ENCODE measurements at regions not wholly inside any gene's neighbourhood (a gene's known extent, or its start where the extent isn't known, plus 50 kb on each side); places are given as distances from the start of the nearest gene placed in this dataset.

DNA sequence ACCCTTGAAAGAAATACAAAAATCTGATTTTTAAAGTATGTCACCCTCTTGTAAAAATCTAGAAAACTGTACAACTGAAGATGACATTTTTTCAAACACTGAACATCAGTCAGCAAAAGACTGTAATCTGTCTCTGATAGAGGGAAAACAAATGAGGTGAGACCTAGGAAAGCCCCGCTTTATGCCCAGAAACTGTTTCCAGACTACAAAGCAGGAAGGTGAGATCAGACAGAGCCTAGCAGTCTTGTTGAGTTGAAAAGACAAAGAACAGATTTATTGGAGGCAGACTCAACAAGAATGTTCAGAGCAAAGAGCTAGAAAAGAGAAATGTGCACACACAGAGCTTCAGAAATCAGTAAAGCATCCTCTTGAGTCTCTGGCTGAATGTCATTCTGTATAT is 873.6 kb downstream of the LRFN5 start:
- no peak overlapping the region for H3K27ac ChIP-seq
- H3K4me3 ChIP-seq (ENCODE audit: low read depth, low read length) = no peak overlapping the region
- no peaks in the 10 kb centered on the region for H3K27me3 ChIP-seq (replicated peaks)
- no peaks in the 10 kb centered on the region for H3K36me3 ChIP-seq (replicated peaks)
- TF ChIP-seq, protein P1, sequence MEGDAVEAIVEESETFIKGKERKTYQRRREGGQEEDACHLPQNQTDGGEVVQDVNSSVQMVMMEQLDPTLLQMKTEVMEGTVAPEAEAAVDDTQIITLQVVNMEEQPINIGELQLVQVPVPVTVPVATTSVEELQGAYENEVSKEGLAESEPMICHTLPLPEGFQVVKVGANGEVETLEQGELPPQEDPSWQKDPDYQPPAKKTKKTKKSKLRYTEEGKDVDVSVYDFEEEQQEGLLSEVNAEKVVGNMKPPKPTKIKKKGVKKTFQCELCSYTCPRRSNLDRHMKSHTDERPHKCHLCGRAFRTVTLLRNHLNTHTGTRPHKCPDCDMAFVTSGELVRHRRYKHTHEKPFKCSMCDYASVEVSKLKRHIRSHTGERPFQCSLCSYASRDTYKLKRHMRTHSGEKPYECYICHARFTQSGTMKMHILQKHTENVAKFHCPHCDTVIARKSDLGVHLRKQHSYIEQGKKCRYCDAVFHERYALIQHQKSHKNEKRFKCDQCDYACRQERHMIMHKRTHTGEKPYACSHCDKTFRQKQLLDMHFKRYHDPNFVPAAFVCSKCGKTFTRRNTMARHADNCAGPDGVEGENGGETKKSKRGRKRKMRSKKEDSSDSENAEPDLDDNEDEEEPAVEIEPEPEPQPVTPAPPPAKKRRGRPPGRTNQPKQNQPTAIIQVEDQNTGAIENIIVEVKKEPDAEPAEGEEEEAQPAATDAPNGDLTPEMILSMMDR (IDR thresholded peaks at IDR 0.05; ENCODE audit: low read depth, low read length, missing control alignments) = no peak
- in situ Hi-C loops (cut with HindIII; ENCODE audit: low pct_ligation_motif_present, low sequenced_read_pairs) = no loop called here
- no peak for DNase-seq

DNA sequence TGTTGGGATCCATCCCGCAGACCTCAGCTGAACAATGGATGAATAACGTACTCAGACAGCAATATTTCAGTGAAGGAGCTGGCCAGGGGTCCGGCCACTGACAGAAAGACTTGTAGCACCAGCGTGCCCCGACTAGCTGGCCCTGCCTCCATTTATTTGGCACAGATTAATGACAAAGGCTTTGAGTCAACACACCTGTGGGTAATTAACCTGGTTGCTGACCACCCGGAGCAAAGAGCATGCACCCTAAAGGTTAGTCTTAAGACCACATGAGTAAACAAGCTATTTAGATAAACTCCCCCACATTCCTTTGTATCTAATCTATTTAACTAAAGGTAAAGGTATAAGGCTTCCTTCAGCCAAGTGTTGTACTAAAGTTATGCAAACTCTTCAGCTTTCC is 868.6 kb downstream of the LRFN5 start:
- in situ Hi-C loops (cut with HindIII; ENCODE audit: low pct_ligation_motif_present, low sequenced_read_pairs) = no loop called here

DNA sequence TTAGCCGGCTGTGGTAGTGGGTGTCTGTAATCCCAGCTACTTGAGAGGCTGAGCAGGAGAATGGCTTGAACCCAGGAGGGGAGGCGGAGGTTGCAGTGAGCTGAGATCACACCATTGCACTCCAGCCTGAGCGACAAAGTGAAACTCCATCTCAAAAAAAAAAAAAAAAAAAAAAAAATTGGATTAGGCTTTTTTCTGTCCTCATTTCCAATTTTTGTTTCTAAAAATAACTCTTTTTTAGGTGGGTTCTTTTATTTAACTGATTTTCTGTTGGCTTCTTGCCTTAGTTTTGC is 863.7 kb downstream of the LRFN5 start:
- in situ Hi-C loops (cut with HindIII; ENCODE audit: low pct_ligation_motif_present, low sequenced_read_pairs) = no loop called here
- Histone ChIP-seq H3K4me3 (ENCODE audit: low read depth, low read length) (no peak overlapping the region), H3K27me3 (replicated peaks) (no peaks in the 10 kb centered on the region), H3K36me3 (replicated peaks) (no peaks in the 10 kb centered on the region), H3K27ac (no peak overlapping the region)
- DNase-seq = no peak
- TF ChIP-seq, protein P1 (IDR thresholded peaks at IDR 0.05; ENCODE audit: low read depth, low read length, missing control alignments) = no peak

More for the DNA sequence above, 868.6 kb downstream of the LRFN5 start:
- no peak overlapping the region for H3K27ac ChIP-seq
- H3K36me3 ChIP-seq (replicated peaks) = no peaks in the 10 kb centered on the region
- H3K4me3 ChIP-seq (ENCODE audit: low read depth, low read length) = no peak overlapping the region
- DNase-seq = no peak
- H3K27me3 ChIP-seq (replicated peaks) = no peaks in the 10 kb centered on the region
- TF ChIP-seq, protein P1 (IDR thresholded peaks at IDR 0.05; ENCODE audit: low read depth, low read length, missing control alignments) = no peak

DNA sequence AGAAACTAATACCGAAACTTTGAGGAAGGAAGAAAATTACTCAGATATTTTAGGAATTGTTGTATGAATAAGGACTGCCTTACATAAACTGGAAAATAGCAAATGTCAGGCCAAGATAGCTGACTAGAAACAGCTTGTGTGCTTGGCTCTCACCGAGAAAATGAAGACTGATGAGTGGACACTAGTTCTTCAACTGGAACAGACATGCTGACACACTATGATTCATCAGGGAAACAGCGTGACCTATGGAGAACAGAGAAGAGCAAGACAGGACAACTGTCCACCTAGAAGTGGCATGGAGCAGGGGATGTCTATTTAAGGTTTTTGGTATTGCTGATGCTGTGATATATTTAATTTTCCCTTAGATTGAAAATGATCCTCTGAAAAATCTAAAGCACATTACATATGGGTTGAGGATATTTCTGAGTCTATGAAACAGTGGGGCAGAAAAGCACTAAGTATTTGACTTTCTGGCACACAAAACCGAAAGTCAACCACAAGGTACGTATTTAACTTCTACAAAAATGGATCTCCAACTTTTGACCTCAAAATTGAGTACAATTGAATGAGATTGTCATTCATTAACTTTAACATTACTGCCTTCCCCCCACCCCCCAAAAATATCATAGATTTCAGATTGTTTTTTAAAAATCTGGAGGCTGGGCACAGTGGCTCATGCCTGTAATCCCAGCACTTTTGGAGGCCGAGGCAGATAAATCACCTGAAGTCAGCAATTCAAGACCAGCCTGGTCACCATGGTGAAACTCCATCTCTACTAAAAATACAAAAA is 863.2 kb downstream of the LRFN5 start:
- in situ Hi-C loops (cut with HindIII; ENCODE audit: low pct_ligation_motif_present, low sequenced_read_pairs) = no loop called here
- H3K27ac ChIP-seq = no peak overlapping the region
- TF ChIP-seq, protein P1 (IDR thresholded peaks at IDR 0.05; ENCODE audit: low read depth, low read length, missing control alignments) = no peak
- no peak overlapping the region for H3K4me3 ChIP-seq (ENCODE audit: low read depth, low read length)
- no peaks in the 10 kb centered on the region for H3K27me3 ChIP-seq (replicated peaks)
- H3K36me3 ChIP-seq (replicated peaks) = no peaks in the 10 kb centered on the region
- no peak for DNase-seq

DNA sequence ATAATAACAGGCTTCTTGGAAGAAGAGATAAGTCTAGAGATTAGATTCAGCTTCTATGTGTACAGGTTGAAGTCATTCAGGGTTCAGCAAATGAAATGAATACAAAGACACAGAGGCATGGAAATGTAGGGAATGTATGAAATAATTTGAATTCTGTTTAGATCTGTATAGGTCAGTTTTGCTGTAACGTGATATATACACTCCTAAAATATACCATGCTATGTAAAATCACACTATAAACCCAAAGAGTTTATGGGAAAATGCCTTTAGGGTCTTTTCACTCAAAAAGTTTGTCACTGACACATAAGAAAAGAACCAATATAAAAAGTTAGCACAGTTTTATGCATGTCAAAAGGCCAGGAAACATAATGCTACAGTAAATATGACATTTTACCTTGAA is 854.0 kb downstream of the LRFN5 start:
- no peak overlapping the region for H3K4me3 ChIP-seq (ENCODE audit: low read depth, low read length)
- H3K36me3 ChIP-seq (replicated peaks) = no peaks in the 10 kb centered on the region
- no peak for DNase-seq
- no peak overlapping the region for H3K27ac ChIP-seq
- no peaks in the 10 kb centered on the region for H3K27me3 ChIP-seq (replicated peaks)
- in situ Hi-C loops (cut with HindIII; ENCODE audit: low pct_ligation_motif_present, low sequenced_read_pairs) = no loop called here
- TF ChIP-seq, protein P1 (IDR thresholded peaks at IDR 0.05; ENCODE audit: low read depth, low read length, missing control alignments) = no peak

DNA sequence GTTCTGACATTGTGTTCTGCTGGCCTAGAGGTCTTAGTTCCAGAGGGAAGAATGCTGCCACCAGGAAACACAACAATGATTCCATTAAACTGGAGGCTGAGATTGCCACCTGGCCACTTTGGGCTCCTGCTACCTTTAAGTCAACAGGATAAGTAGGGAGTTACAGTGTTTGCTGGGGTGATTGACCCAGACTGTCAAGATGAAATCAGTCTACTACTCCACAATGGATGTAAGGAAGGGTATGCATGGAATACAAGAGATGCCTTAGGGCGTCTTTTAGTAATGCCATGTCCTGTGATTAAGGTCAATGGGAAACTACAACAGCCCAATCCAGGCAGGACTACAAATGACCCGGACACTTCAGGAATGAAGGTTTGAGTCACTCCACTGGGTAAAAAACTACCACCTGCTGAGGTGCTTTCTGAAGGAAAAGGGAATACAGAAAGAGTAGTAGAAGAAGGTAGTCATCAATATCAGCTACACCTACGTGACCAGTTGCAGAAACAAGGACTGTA is 852.6 kb downstream of the LRFN5 start:
- in situ Hi-C loops (cut with HindIII; ENCODE audit: low pct_ligation_motif_present, low sequenced_read_pairs) = no loop called here
- TF ChIP-seq, protein P1 (IDR thresholded peaks at IDR 0.05; ENCODE audit: low read depth, low read length, missing control alignments) = no peak

More for the DNA sequence above, 852.6 kb downstream of the LRFN5 start:
- H3K27me3 ChIP-seq (replicated peaks) = no peaks in the 10 kb centered on the region
- H3K4me3 ChIP-seq (ENCODE audit: low read depth, low read length) = no peak overlapping the region
- no peak for DNase-seq
- H3K36me3 ChIP-seq (replicated peaks) = no peaks in the 10 kb centered on the region
- no peak overlapping the region for H3K27ac ChIP-seq
